ENCODE measurements at regions not wholly inside any gene's neighbourhood (a gene's known extent, or its start where the extent isn't known, plus 50 kb on each side); places are given as distances from the start of the nearest gene placed in this dataset.

DNA sequence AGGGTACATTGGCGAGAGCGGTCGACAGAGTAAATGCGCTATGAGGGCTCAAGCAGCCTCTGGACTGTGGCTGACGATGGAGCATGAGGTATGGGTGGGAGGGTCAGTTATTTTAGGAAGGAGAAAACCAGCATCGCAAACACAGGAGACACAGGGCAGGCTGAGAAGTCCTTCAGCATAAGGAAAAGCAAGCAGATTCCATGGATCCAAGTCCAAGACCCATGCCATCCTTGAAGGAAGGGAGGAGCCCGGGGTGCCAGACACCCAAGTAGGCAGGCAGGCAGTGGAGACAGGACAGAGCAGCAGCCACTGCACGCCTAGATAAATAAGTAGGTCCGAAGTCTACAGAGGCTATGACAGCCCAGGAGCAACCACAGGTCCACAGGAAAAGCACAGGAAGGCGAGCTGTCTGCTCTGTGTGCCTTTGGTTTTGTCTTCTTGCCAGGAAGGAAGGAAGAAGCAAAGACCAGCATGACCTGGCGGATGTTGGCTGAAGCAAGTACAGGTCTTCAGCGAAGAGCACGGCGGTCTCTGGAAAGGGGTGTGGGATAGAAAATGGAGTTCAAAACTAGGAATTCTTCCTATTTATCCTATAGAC, 76.4 kb upstream of the SLC45A1 start (continued):
- TF ChIP-seq MED1 (CRISPR knock-in tag; IDR thresholded peaks at IDR 0.05) (peak; percentile 97), HMG20B (CRISPR knock-in tag; conservative IDR thresholded peaks at IDR 0.05) (0 out of 2 replicates have a peak, but pooled peaks have one; percentile 12), SIN3B (IDR thresholded peaks at IDR 0.05; ENCODE audit: low read length) (no peak), PCBP1 (IDR thresholded peaks at IDR 0.05; ENCODE audit: borderline replicate concordance, low read depth, low read length) (no peak), ZNF569 (CRISPR knock-in tag; IDR thresholded peaks at IDR 0.05; ENCODE audit: borderline replicate concordance) (no peak), CHD4 (IDR thresholded peaks at IDR 0.05; ENCODE audit: borderline replicate concordance, low read length) (no peak), IKZF1 (IDR thresholded peaks at IDR 0.05) (no peak), SMAD9 (CRISPR knock-in tag; IDR thresholded peaks at IDR 0.05) (no peak), YEATS2 (CRISPR knock-in tag; IDR thresholded peaks at IDR 0.05; ENCODE audit: borderline replicate concordance) (no peak), CHCHD3 (CRISPR knock-in tag; IDR thresholded peaks at IDR 0.05) (no peak), SMYD3 (CRISPR knock-in tag; IDR thresholded peaks at IDR 0.05) (no peak), FOXA1 (IDR thresholded peaks at IDR 0.05) (no peak), FOXA1 (CRISPR knock-in tag; IDR thresholded peaks at IDR 0.05) (peak; percentile 84), KMT2A (CRISPR knock-in tag; IDR thresholded peaks at IDR 0.05) (peak; percentile 29; the same call in 1 of the 2 replicates), ZMYM2 (CRISPR knock-in tag; IDR thresholded peaks at IDR 0.05) (peak; percentile 66; the same call in 1 of the 2 replicates), SETDB1 (CRISPR knock-in tag; IDR thresholded peaks at IDR 0.05; ENCODE audit: borderline replicate concordance) (no peak), ZNF24 (IDR thresholded peaks at IDR 0.05) (no peak), NFRKB (IDR thresholded peaks at IDR 0.05) (no peak), SUZ12 (IDR thresholded peaks at IDR 0.05; ENCODE audit: low read depth, low read length) (no peak), SIX1 (CRISPR knock-in tag; IDR thresholded peaks at IDR 0.05; ENCODE audit: borderline replicate concordance) (peak; percentile 17; the same call in 1 of the 2 replicates), ISX (CRISPR knock-in tag; conservative IDR thresholded peaks at IDR 0.05) (no peak), ELF1 (CRISPR knock-in tag; IDR thresholded peaks at IDR 0.05) (peak; percentile 29; the same call in 1 of the 2 replicates), DR1 (CRISPR knock-in tag; IDR thresholded peaks at IDR 0.05) (no peak), NR3C1 (CRISPR knock-in tag; IDR thresholded peaks at IDR 0.05) (no peak), RFX3 (CRISPR knock-in tag; IDR thresholded peaks at IDR 0.05) (no peak), RARA (CRISPR knock-in tag; IDR thresholded peaks at IDR 0.05) (peak; percentile 70)
- TF ChIP-seq, protein P1, sequence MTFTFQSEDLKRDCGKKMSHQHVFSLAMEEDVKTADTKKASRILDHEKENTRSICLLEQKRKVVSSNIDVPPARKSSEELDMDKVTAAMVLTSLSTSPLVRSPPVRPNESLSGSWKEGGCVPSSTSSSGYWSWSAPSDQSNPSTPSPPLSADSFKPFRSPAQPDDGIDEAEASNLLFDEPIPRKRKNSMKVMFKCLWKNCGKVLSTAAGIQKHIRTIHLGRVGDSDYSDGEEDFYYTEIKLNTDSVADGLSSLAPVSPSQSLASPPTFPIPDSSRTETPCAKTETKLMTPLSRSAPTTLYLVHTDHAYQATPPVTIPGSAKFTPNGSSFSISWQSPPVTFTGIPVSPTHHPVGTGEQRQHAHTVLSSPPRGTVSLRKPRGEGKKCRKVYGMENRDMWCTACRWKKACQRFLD (CRISPR knock-in tag; IDR thresholded peaks at IDR 0.05; ENCODE audit: borderline replicate concordance), result no peak
- TF ChIP-seq, protein P2, sequence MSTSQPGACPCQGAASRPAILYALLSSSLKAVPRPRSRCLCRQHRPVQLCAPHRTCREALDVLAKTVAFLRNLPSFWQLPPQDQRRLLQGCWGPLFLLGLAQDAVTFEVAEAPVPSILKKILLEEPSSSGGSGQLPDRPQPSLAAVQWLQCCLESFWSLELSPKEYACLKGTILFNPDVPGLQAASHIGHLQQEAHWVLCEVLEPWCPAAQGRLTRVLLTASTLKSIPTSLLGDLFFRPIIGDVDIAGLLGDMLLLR (CRISPR knock-in tag; IDR thresholded peaks at IDR 0.05), result 0 out of 2 replicates have a peak, but pooled peaks have one; percentile 19
- TF ChIP-seq, protein P3, sequence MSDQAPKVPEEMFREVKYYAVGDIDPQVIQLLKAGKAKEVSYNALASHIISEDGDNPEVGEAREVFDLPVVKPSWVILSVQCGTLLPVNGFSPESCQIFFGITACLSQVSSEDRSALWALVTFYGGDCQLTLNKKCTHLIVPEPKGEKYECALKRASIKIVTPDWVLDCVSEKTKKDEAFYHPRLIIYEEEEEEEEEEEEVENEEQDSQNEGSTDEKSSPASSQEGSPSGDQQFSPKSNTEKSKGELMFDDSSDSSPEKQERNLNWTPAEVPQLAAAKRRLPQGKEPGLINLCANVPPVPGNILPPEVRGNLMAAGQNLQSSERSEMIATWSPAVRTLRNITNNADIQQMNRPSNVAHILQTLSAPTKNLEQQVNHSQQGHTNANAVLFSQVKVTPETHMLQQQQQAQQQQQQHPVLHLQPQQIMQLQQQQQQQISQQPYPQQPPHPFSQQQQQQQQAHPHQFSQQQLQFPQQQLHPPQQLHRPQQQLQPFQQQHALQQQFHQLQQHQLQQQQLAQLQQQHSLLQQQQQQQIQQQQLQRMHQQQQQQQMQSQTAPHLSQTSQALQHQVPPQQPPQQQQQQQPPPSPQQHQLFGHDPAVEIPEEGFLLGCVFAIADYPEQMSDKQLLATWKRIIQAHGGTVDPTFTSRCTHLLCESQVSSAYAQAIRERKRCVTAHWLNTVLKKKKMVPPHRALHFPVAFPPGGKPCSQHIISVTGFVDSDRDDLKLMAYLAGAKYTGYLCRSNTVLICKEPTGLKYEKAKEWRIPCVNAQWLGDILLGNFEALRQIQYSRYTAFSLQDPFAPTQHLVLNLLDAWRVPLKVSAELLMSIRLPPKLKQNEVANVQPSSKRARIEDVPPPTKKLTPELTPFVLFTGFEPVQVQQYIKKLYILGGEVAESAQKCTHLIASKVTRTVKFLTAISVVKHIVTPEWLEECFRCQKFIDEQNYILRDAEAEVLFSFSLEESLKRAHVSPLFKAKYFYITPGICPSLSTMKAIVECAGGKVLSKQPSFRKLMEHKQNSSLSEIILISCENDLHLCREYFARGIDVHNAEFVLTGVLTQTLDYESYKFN (CRISPR knock-in tag; conservative IDR thresholded peaks at IDR 0.05), result peak; percentile 76
- TF ChIP-seq, protein P4, sequence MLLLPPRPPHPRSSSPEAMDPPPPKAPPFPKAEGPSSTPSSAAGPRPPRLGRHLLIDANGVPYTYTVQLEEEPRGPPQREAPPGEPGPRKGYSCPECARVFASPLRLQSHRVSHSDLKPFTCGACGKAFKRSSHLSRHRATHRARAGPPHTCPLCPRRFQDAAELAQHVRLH (CRISPR knock-in tag; IDR thresholded peaks at IDR 0.05; ENCODE audit: borderline replicate concordance, low read depth), result no peak
